ENCODE measurements at regions not wholly inside any gene's neighbourhood (a gene's known extent, or its start where the extent isn't known, plus 50 kb on each side); places are given as distances from the start of the nearest gene placed in this dataset.

GRCh38 chr21:41108668-41109585 is 59.0 kb upstream of the BACE2 start:
- Histone ChIP-seq H2BK120ac (replicated peaks; ENCODE audit: low read depth, low read length) (no peak overlapping the region), H2BK15ac (ENCODE audit: low read length) (no peak overlapping the region), H2BK12ac (ENCODE audit: low read depth, low read length) (no peak overlapping the region), H4K91ac (replicated peaks; ENCODE audit: insufficient read length, low read length) (no peak overlapping the region), H3K27ac (ENCODE audit: low read depth, low read length) (no peak overlapping the region), H2BK20ac (ENCODE audit: low read length) (no peak overlapping the region), H2AK5ac (ENCODE audit: low read depth, low read length) (no peak overlapping the region), H3K9ac (replicated peaks in 1 of 4; ENCODE audit: extremely low read depth in 1 of 4, low read depth in 3 of 4, low read length in 3 of 4) (no peak overlapping the region), H4K5ac (ENCODE audit: insufficient read length, low read depth, low read length) (no peak overlapping the region), H3K56ac (replicated peaks; ENCODE audit: insufficient read length, low read depth, low read length) (no peak overlapping the region), H3K4me2 (ENCODE audit: insufficient read depth in 1 of 2, low read depth in 2 of 2, low read length in 2 of 2) (no peak overlapping the region), H3K23me2 (ENCODE audit: low read depth, low read length) (no peaks in the 10 kb centered on the region), H3K4ac (replicated peaks; ENCODE audit: insufficient read length, low read depth, low read length) (no peak overlapping the region), H3K36me3 (ENCODE audit: control insufficient read depth in 2 of 4, insufficient read depth in 4 of 4, low read length in 3 of 4) (no peaks in the 10 kb centered on the region), H3K27me3 (replicated peaks in 1 of 4; ENCODE audit: control insufficient read depth in 3 of 4, extremely low read depth in 1 of 4, insufficient read depth in 3 of 4, low read length in 3 of 4) (no peaks in the 10 kb centered on the region), H2BK5ac (ENCODE audit: low read depth, low read length) (no peak overlapping the region), H3K4me3 (ENCODE audit: extremely low read depth in 1 of 4, insufficient read depth in 2 of 4, low read depth in 3 of 4, low read length in 4 of 4) (no peak overlapping the region), H4K20me1 (replicated peaks in 1 of 2; ENCODE audit: control insufficient read depth in 1 of 2, insufficient read depth in 2 of 2, low read length in 2 of 2) (no peaks in the 10 kb centered on the region), H2AFZ (ENCODE audit: low read length) (0 out of 2 replicates have a peak overlapping the region, but pooled peaks have one; percentile 4), H3K23ac (ENCODE audit: insufficient read length) (no peak overlapping the region), H3K18ac (ENCODE audit: extremely low read depth, low read length) (no peak overlapping the region), H4K8ac (ENCODE audit: extremely low read depth, insufficient read depth, low read length) (no peak overlapping the region), H3K79me1 (ENCODE audit: low read depth, low read length) (no peaks in the 10 kb centered on the region), H3K79me2 (ENCODE audit: control insufficient read depth in 1 of 2, insufficient read depth in 2 of 2, low read length in 2 of 2) (no peaks in the 10 kb centered on the region), H3K4me1 (replicated peaks in 1 of 4; ENCODE audit: control insufficient read depth in 3 of 4, insufficient read depth in 4 of 4, low read length in 3 of 4) (peaks cover 0 to 16% (median 7%) of the 10 kb centered on the region in 4 experiments; a peak in 5 of 7 replicates), H3K9me3 (ENCODE audit: insufficient read depth in 2 of 2, low read depth in 1 of 2, low read length in 1 of 2) (no peaks in the 10 kb centered on the region), H3K14ac (ENCODE audit: insufficient read length) (no peak overlapping the region)
- POLR2A ChIA-PET (ENCODE audit: partially characterized antibody), result no interaction called here
- WGBS, 2 experiments (ENCODE audit: extremely low coverage in 1 of 2, insufficient coverage in 1 of 2, insufficient read length in 1 of 2, insufficient replicate concordance in 2 of 2, low coverage in 1 of 2, low lambda C conversion rate in 2 of 2, missing lambda C conversion rate in 1 of 2), result 81% methylated on average over 17 of the region's 17 CpGs; no CpG with 5 or more reads in 1 of the 2 experiments
- CTCF ChIA-PET (ENCODE audit: partially characterized antibody), result interaction anchor here (0.8 kb wide), 1 partner anchor 18 kb away, joined by 3 read pairs; no protein-coding TSS in a partner anchor
- TF ChIP-seq RAD21 (IDR thresholded peaks at IDR 0.05 in 1 of 2, conservative IDR thresholded peaks at IDR 0.05 in 1 of 2; ENCODE audit: low read depth in 2 of 2, low read length in 2 of 2), result no peak
- FAIRE-seq (no peak), DNase-seq (ENCODE audit: low read depth in 1 of 2, low spot score in 2 of 2) (no peak)

All from H1 (cell line).